HCT116 (cell line): ENCODE measurements at regions not wholly inside any gene's neighbourhood (a gene's known extent, or its start where the extent isn't known, plus 50 kb on each side); places are given as distances from the start of the nearest gene placed in this dataset.

Source experiments
- ATAC-seq: fragments of 200-7000 bp; cut with Tn5 transposase; 2 replicates; pipeline ENCODE4 v1.9.1; 2020; ENCODE audit warnings: mild to moderate bottlenecking, moderate library complexity
- BruUV-seq: library from RNA; stranded (reverse); fragments of 400-500 nt; replicated peaks from 2 replicates; lab custom pipeline; 2021; lab: Mats Ljungman, UMichigan
- CTCF ChIA-PET: fragments of 300-600 bp; sonication (Branson Sonifier 250); formaldehyde crosslinking; loops from one replicate; lab custom pipeline; 2021; ENCODE audit warnings: antibody characterized with exemption; lab: Charles Lee
- POLR2A ChIA-PET: fragments of 300-600, 350-600 bp; sonication (Branson Sonifier 250); formaldehyde crosslinking; loops from one replicate; lab custom pipeline; 2021; ENCODE audit warnings: antibody characterized with exemption; lab: Charles Lee
- RAD21 ChIA-PET, 2 experiments: fragments of 300-600 bp; sonication (Branson Sonifier 250); formaldehyde crosslinking; loops; one replicate each; lab custom pipeline; 2023; ENCODE audit warnings: low total read pairs in 2 of 2; ENCODE audit not compliant: uncharacterized antibody in 2 of 2, unreplicated experiment in 2 of 2, low non-redundant PET in 1 of 2; lab: Charles Lee
- DNase-seq: peaks from one replicate; pipeline ENCODE4 v3.0.0-alpha.2; 2010; ENCODE audit warnings: low read depth, low spot score
- H2AFZ ChIP-seq: fragments of 200-600 bp; shearing (Covaris generic), sonication (generic); 2 replicates; pipeline ENCODE4 v1.6.1; 2017; ENCODE audit warnings: low read depth, mixed run types, mixed read lengths, antibody characterized with exemption, low read length; ENCODE audit not compliant: poor library complexity, severe bottlenecking
- H3K27ac ChIP-seq: 2 replicates; pipeline ENCODE4 v1.5.1; 2012; ENCODE audit warnings: low read depth, low read length
- H3K27me3 ChIP-seq: fragments of 200-600 bp; sonication (generic); 2 replicates; pipeline ENCODE4 v1.6.1; 2016; ENCODE audit warnings: mixed run types, low read length, mixed read lengths; ENCODE audit not compliant: insufficient read depth
- H3K36me3 ChIP-seq, 2 experiments: fragments of 200-500 bp in 1 of 2; fragments of 200-600 bp in 1 of 2; sonication (Bioruptor generic) in 1 of 2; sonication (generic) in 1 of 2; 2 replicates each; pipeline versions ENCODE4 v1.5.1 to v1.6.1; 2014 to 2016; ENCODE audit warnings: low read length in 2 of 2, inconsistent platforms in 1 of 2, mixed read lengths in 1 of 2, mixed run types in 1 of 2; ENCODE audit not compliant: insufficient read depth in 2 of 2, control insufficient read depth in 1 of 2
- H3K4me1 ChIP-seq, 2 experiments: fragments of 200-600 bp in 1 of 2; sonication (generic) in 1 of 2; 2 replicates each; pipeline versions ENCODE4 v1.5.1 to v1.6.1; 2012 to 2017; ENCODE audit warnings: low read length in 2 of 2, inconsistent platforms in 1 of 2, mild to moderate bottlenecking in 1 of 2, mixed read lengths in 1 of 2, mixed run types in 1 of 2, moderate library complexity in 1 of 2; ENCODE audit not compliant: insufficient read depth in 2 of 2, control insufficient read depth in 1 of 2
- H3K4me2 ChIP-seq: fragments of 200-600 bp; sonication (generic); 2 replicates; pipeline ENCODE4 v1.6.1; 2017; ENCODE audit warnings: mixed run types, low read length, mixed read lengths
- H3K4me3 ChIP-seq, 2 experiments: fragments of 200-600 bp in 1 of 2; sonication (generic) in 1 of 2; replicated peaks in 1 of 2; 2 replicates each; pipeline ENCODE4 v1.5.1; 2011 to 2016; ENCODE audit warnings: low read length in 2 of 2, control low read depth in 1 of 2, low read depth in 1 of 2, mild to moderate bottlenecking in 1 of 2, mixed read lengths in 1 of 2, mixed run types in 1 of 2
- H3K79me2 ChIP-seq: fragments of 200-600 bp; sonication (generic); 2 replicates; pipeline ENCODE4 v1.6.1; 2017; ENCODE audit warnings: mild to moderate bottlenecking, mixed run types, low read length, moderate library complexity, mixed read lengths; ENCODE audit not compliant: insufficient read depth
- H3K9ac ChIP-seq: fragments of 200-600 bp; sonication (generic); 2 replicates; pipeline ENCODE4 v1.6.1; 2016; ENCODE audit warnings: low read length, mixed read lengths
- H3K9me2 ChIP-seq: fragments of 200-600 bp; sonication (generic), shearing (Covaris generic); 2 replicates; pipeline ENCODE4 v1.6.1; 2017; ENCODE audit warnings: mixed run types, mild to moderate bottlenecking, moderate library complexity; ENCODE audit not compliant: insufficient read depth
- H3K9me3 ChIP-seq, 2 experiments: fragments of 200-500 bp in 1 of 2; fragments of 200-600 bp in 1 of 2; sonication (Bioruptor generic) in 1 of 2; sonication (generic) in 1 of 2; 2 replicates each; pipeline ENCODE4 v1.6.1; 2014 to 2017; ENCODE audit warnings: low read length in 2 of 2, mixed read lengths in 2 of 2, inconsistent platforms in 1 of 2, low read depth in 1 of 2, mild to moderate bottlenecking in 1 of 2, mixed run types in 1 of 2, moderate library complexity in 1 of 2; ENCODE audit not compliant: control insufficient read depth in 1 of 2, insufficient read depth in 1 of 2
- H4K20me1 ChIP-seq: fragments of 200-600 bp; sonication (generic), shearing (Covaris generic); 2 replicates; pipeline ENCODE4 v1.6.1; 2017; ENCODE audit warnings: mixed run types, mild to moderate bottlenecking, moderate library complexity; ENCODE audit not compliant: insufficient read depth
- ATF3 ChIP-seq: IDR thresholded peaks from 2 replicates; pipeline ENCODE4 v1.6.1; 2012
- CBX3 ChIP-seq: IDR thresholded peaks from 2 replicates; pipeline ENCODE4 v1.6.1; 2012; ENCODE audit warnings: low read depth
- CEBPB ChIP-seq: IDR thresholded peaks from 2 replicates; pipeline ENCODE4 v1.6.1; 2012; ENCODE audit warnings: low read depth
- CTCF ChIP-seq, 3 experiments: fragments of 200-600 bp in 1 of 3; sonication (generic) in 1 of 3; IDR thresholded peaks in 2 of 3; conservative IDR thresholded peaks in 1 of 3; 2 replicates each; pipeline ENCODE4 v1.5.1; 2012 to 2017; ENCODE audit warnings: low read depth in 2 of 3, low read length in 2 of 3, antibody characterized with exemption in 1 of 3, borderline replicate concordance in 1 of 3, control low read depth in 1 of 3, mild to moderate bottlenecking in 1 of 3, mixed read lengths in 1 of 3, mixed run types in 1 of 3, moderate library complexity in 1 of 3; ENCODE audit not compliant: insufficient read depth in 1 of 3
- EGR1 ChIP-seq: IDR thresholded peaks from 2 replicates; pipeline ENCODE4 v1.6.1; 2012; ENCODE audit warnings: low read depth
- ELF1 ChIP-seq: IDR thresholded peaks from 2 replicates; pipeline ENCODE4 v1.6.1; 2012; ENCODE audit warnings: low read depth, borderline replicate concordance
- EZH2 ChIP-seq: fragments of 200-600 bp; sonication (generic); IDR thresholded peaks from 2 replicates; pipeline ENCODE4 v1.6.1; 2017; ENCODE audit warnings: antibody characterized with exemption, mixed run types
- EZH2phosphoT487 ChIP-seq: fragments of 200-600 bp; IDR thresholded peaks from 2 replicates; pipeline ENCODE4 v1.6.1; 2018; ENCODE audit warnings: antibody characterized with exemption, borderline replicate concordance
- MAX ChIP-seq: IDR thresholded peaks from 2 replicates; pipeline ENCODE4 v1.6.1; 2012
- POLR2A ChIP-seq: IDR thresholded peaks from 2 replicates; pipeline ENCODE4 v1.7.0; 2011; ENCODE audit warnings: borderline replicate concordance; ENCODE audit not compliant: insufficient read depth, insufficient read length; ENCODE audit errors: extremely low read depth
- POLR2AphosphoS5 ChIP-seq: IDR thresholded peaks from 2 replicates; pipeline ENCODE4 v1.6.1; 2011; ENCODE audit warnings: mild to moderate bottlenecking, low read depth, low read length, moderate library complexity
- RAD21 ChIP-seq: IDR thresholded peaks from 2 replicates; pipeline ENCODE4 v1.6.1; 2012; ENCODE audit warnings: low read depth, mild to moderate bottlenecking
- REST ChIP-seq: IDR thresholded peaks from 2 replicates; pipeline ENCODE4 v1.6.1; 2012; ENCODE audit warnings: low read depth
- SP1 ChIP-seq: IDR thresholded peaks from 2 replicates; pipeline ENCODE4 v1.6.1; 2012; ENCODE audit warnings: low read depth
- SRF ChIP-seq: IDR thresholded peaks from 2 replicates; pipeline ENCODE4 v1.6.1; 2012; ENCODE audit warnings: low read depth
- TCF7L2 ChIP-seq: IDR thresholded peaks from 2 replicates; pipeline ENCODE4 v1.7.0; 2011; ENCODE audit warnings: borderline replicate concordance, inconsistent platforms; ENCODE audit not compliant: insufficient read depth, insufficient read length; ENCODE audit errors: extremely low read depth
- YY1 ChIP-seq: IDR thresholded peaks from 2 replicates; pipeline ENCODE4 v1.6.1; 2011; ENCODE audit warnings: low read length, low read depth, moderate library complexity, mild to moderate bottlenecking; ENCODE audit not compliant: insufficient replicate concordance; ENCODE audit errors: extremely low read depth
- ZBTB33 ChIP-seq: IDR thresholded peaks from 2 replicates; pipeline ENCODE4 v1.6.1; 2011; ENCODE audit warnings: mild to moderate bottlenecking, low read length, moderate library complexity; ENCODE audit not compliant: insufficient replicate concordance; ENCODE audit errors: extremely low read depth
- ZFX ChIP-seq: fragments of 450-650 bp; IDR thresholded peaks from 2 replicates; pipeline ENCODE4 v1.6.1; 2017
- ZNF274 ChIP-seq: fragments of 200-500 bp; sonication (Bioruptor generic); IDR thresholded peaks from 2 replicates; pipeline ENCODE4 v1.6.1; 2014; ENCODE audit warnings: mild to moderate bottlenecking, low read depth, low read length, inconsistent platforms
- intact Hi-C: fragments of 100-400 bp; cut with micrococcal nuclease; formaldehyde crosslinking; loops from 2 replicates; pipeline ENCODE4 v1.10.0; 2022

- ATAC-seq (no peak), DNase-seq (no peak)
- no peaks in the 10 kb centered on the region for H3K4me1 ChIP-seq
- H3K27ac ChIP-seq, result no peak overlapping the region
- no peaks in the 10 kb centered on the region for H3K9me3 ChIP-seq
- H4K20me1 ChIP-seq, result no peaks in the 10 kb centered on the region
- no peak overlapping the region for H3K4me2 ChIP-seq
- no peaks in the 10 kb centered on the region for H3K79me2 ChIP-seq
- H3K9me2 ChIP-seq, result no peaks in the 10 kb centered on the region
- H3K27me3 ChIP-seq, result no peaks in the 10 kb centered on the region
- H3K9ac ChIP-seq, result no peak overlapping the region
- intact Hi-C loops, result no loop called here
- no peak overlapping the region for H3K4me3 ChIP-seq
- no TSS peak for BruUV-seq
- TF ChIP-seq ZNF274 (no peak), EZH2phosphoT487 (no peak), EZH2 (no peak), RAD21 (no peak), POLR2AphosphoS5 (no peak), YY1 (no peak), MAX (no peak), SP1 (no peak), ELF1 (no peak), CTCF (IDR thresholded peaks at IDR 0.05 in 2 of 3, conservative IDR thresholded peaks at IDR 0.05 in 1 of 3; ENCODE audit: borderline replicate concordance in 1 of 3, insufficient read depth in 1 of 3, low read depth in 2 of 3, low read length in 2 of 3) (no peak), CEBPB (no peak), EGR1 (no peak), CBX3 (no peak), ATF3 (no peak), SRF (no peak), ZFX (no peak), ZBTB33 (no peak), TCF7L2 (no peak), POLR2A (no peak), REST (no peak)
- ChIA-PET RAD21 (no interaction called here), CTCF (no interaction called here), POLR2A (no interaction called here)
- no peak overlapping the region for H2AFZ ChIP-seq
- H3K36me3 ChIP-seq, result no peaks in the 10 kb centered on the region
These were observed 105.0 kb downstream of the MC4R start for GRCh38 chr18:60267391-60268058.
